ENCODE measurements at regions not wholly inside any gene's neighbourhood (a gene's known extent, or its start where the extent isn't known, plus 50 kb on each side); places are given as distances from the start of the nearest gene placed in this dataset.

DNA sequence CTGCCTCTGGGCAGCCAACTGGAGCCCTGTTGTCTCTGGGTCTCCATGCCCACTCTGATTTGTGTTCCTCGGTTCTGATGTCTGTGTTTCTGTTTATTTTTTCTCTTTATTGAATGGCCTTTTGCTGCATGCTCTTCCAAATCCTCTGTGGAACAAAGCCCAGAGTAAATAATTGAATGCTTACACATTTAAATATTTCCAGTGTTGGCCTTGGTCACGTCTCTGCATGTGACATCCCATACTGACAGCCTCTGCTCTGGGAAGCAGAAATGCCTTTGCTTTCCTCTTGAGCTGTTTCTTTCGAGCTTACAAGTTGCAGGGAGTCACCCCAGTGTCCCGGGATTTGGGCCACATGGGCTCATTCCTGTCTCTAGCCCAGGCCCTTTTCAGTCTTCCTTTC, 267.9 kb downstream of the PTPRU start:
- no peak for TF ChIP-seq EP300 (IDR thresholded peaks at IDR 0.05)
- TF ChIP-seq POLR2A (IDR thresholded peaks at IDR 0.05), result no peak
- TF ChIP-seq, protein P1, sequence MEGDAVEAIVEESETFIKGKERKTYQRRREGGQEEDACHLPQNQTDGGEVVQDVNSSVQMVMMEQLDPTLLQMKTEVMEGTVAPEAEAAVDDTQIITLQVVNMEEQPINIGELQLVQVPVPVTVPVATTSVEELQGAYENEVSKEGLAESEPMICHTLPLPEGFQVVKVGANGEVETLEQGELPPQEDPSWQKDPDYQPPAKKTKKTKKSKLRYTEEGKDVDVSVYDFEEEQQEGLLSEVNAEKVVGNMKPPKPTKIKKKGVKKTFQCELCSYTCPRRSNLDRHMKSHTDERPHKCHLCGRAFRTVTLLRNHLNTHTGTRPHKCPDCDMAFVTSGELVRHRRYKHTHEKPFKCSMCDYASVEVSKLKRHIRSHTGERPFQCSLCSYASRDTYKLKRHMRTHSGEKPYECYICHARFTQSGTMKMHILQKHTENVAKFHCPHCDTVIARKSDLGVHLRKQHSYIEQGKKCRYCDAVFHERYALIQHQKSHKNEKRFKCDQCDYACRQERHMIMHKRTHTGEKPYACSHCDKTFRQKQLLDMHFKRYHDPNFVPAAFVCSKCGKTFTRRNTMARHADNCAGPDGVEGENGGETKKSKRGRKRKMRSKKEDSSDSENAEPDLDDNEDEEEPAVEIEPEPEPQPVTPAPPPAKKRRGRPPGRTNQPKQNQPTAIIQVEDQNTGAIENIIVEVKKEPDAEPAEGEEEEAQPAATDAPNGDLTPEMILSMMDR (IDR thresholded peaks at IDR 0.05), result no peak
